SIG-M5 treated with dmso at 0.1 percent for 504 hours (cell line): ENCODE measurements at regions not wholly inside any gene's neighbourhood (a gene's known extent, or its start where the extent isn't known, plus 50 kb on each side); places are given as distances from the start of the nearest gene placed in this dataset.
"Not testable (repeated sequence)": the region's sequence is repeated elsewhere in the genome, so short reads cannot be mapped to it uniquely, and the experiment has no call there.

ENCODE experiments used
- DNase-seq: peaks from one replicate; lab custom pipeline; 2025; ENCODE audit not compliant: unreplicated experiment; lab: John Stamatoyannopoulos, UW

GRCh38 chr14:30257946-30258661, 300.9 kb upstream of the G2E3 start:
- no peak for DNase-seq

DNA sequence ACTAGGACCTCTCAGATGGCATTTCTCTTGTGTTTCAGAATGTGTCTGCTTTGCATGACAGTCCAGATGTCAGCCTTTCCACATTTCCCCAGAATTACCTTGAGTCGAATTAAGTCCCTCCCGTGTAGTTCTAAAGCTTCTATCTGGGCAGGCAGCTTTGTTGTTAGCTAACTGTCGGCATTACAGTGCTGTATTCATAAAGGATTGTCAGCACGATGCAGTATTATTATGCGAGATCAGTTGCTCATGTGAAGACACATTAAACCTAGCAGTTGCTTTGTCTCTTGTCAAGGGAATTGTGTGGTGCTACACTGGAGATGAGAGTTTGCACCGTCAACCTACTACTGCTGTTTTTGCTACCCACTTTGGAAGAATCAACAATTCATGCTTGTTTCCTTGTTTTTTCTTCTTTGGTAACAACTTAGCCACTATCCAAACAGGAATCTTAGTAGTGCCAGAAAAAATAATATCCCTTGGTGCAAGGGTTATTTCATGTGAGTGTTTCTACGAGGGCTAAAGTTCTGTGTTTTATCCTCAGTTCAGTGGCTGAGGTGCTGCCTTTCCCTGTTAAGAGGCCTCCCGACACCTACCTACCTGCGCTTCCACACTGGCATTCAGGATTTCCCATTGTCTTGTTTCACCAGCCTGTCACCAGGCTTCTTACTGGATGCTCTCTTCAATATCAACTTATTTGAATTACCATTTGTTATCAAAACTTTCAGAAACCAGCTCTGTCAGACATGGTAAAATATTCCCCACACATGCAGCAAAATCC, 297.9 kb upstream of the G2E3 start:
- DNase-seq: no peak

GRCh38 chr14:30264161-30264560, 294.8 kb upstream of the G2E3 start:
- no peak for DNase-seq

- DNase-seq: no peak
These were observed 292.7 kb upstream of the G2E3 start for GRCh38 chr14:30266290-30266689.

GRCh38 chr14:30267141-30267540, 291.8 kb upstream of the G2E3 start:
- no peak for DNase-seq

DNA sequence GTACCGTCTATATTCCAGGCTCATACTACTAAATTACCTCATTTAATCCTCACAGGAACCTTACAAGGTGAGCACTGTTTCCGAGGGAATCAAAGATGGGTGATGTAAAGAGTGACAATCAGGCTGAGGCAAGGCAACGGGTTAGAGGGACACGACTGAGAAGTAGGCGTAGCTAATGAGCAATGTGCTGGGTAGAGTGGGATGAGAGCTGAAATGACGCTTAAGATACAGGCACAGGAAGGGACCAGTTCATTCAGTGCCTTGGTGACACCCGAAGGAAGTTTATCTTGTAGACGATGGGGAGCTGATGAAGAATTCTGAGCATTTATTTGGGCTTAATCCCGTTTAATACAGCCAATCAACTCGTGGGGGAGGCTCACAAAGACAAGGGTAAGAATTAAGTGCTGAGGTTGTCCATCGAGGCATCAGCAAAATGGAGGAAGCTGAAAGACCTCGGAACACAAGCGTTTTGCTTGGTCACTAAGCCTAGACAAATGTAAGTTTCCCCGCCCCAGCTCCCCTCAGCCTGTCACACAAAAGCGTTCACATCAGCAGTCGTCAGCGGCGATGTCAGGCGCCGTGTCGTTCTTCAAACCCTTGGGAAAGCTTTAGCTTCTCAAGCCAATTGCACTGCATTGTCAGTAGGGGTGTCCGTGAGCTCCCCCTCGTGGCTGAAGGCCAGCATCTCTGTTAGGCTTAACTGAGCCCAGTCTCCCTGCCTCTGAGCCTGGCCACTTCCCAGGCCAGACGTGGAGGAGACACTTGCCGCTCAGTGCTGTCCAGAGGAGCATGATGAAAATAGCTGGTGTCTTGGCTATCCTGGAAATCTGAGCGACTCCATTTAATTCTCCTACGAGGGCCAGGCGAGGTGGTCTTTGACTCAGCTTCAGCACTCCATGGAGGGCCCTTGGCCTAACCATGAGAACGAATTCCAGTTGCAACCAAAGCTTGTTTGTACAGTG, 288.5 kb upstream of the G2E3 start:
- peak; percentile 71 for DNase-seq

GRCh38 chr14:30271811-30272323, 287.1 kb upstream of the G2E3 start:
- no peak for DNase-seq

DNA sequence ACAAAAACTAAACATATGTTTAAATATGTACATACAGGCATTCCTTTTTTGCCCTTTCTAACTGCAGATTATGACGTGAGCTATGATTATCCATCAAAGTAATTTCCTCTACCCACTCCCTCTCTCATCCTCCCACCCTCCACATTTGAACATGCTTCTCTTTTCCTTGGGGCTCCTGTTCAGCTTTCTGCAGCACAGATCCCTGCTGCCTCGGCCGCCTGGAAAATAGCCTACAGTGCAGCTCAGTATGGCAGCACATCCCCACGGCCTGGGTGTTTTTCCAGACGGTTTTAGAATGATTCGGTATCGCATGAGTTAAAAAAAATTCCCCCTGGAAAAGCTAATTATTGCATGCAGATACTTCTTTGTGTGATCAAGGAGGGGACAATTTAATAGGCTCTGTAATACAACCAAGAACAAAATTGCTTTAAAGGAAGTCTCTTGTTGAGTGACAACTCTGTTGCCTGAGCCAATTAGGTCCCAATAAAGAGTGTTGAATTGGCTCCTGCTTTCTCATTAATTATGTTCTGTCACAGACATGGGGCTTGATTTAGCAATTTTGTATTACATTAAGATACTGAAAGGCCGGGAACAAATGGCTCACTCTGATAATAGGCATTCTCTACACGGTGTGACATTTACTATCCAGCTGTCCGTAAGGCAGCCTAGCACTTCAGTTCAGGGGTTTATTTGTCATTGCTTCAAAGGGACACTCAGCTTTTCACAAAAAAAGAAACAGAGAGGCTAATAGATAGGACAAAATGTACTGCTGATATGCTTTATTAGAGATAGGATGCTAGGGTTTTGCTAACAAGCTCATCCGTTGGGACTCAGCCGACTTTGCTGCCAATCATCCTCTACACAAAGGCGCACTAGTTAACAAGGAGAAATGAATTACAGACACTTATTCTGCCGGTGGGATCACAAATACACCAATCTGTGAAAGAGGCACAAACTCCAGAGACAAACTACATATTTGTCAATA, 285.8 kb upstream of the G2E3 start:
- DNase-seq: no peak

DNA sequence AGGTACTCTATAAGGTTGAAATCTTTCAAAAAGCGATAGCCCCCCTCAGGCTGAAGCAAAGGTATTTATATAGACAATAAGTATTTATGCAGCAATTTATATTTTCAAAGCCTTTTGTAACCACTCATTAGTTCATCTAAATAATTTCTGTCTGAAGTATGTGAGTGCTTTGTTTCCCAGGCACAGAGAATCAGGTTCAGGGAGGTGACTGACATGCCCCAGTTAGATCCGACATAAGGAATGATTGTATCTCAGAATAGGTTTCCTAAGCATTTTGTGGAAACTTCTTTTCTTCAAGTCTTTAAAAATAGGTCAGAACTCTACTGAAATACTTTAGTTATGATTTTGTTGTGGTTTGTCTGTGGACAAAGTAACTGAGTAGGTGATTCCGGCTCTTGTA, 283.4 kb upstream of the G2E3 start:
- DNase-seq: no peak

DNA sequence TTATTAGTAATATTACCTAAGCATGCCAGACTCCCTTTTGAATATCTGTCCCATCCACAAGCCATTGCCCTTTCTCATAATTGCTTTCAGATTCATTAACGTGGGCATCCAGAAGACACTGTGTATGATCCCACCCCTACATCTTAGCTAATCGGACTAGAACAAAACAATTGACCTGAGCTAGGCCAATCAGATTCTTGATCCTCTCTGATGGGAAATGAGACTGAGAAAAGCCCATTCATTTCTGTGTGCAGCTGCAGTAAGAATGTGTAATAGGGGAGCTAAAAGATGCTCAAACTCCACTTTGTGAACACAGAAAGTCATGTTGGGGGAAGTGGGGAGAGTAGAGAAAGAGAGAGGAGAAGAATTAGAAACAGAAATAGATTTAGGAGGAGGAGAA, 281.7 kb upstream of the G2E3 start:
- DNase-seq: no peak

- not testable (repeated sequence) for DNase-seq
These were observed 280.1 kb upstream of the G2E3 start for GRCh38 chr14:30278856-30279255.

DNA sequence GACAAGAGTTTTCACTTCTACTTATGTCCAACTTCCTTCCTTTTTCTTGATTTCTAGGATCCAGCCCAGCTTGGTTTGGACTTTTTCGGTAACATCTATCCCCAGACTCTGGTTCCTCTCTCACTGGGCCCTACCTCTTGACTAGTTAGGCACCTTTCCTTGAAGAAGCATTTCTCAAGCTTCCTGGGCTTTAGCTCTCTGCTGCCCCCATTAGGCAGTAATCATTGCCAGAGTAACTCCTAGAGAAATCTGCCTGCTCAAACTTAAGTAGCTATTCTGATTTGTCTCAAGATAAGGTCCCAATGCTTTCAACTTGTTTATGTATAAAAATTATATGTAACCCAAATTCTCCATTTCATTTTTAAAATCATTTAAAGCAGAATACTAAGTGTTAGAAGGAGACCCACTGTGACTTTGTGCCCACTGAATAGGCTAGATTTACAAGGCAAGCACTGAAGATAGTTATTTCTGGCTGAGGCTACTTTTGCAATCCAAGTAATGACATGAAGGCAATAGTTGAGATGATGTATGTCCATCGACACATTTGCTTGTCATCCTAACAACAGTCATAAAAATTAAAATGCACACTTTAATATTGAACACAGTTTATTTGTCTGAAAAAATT, 275.0 kb upstream of the G2E3 start:
- peak; percentile 19 for DNase-seq

- no peak for DNase-seq
These were observed 274.1 kb upstream of the G2E3 start for GRCh38 chr14:30284808-30285207.

- no peak for DNase-seq
These were observed 271.1 kb upstream of the G2E3 start for GRCh38 chr14:30287579-30288445.

- DNase-seq: no peak
These were observed 269.0 kb upstream of the G2E3 start for GRCh38 chr14:30290001-30290400.

DNA sequence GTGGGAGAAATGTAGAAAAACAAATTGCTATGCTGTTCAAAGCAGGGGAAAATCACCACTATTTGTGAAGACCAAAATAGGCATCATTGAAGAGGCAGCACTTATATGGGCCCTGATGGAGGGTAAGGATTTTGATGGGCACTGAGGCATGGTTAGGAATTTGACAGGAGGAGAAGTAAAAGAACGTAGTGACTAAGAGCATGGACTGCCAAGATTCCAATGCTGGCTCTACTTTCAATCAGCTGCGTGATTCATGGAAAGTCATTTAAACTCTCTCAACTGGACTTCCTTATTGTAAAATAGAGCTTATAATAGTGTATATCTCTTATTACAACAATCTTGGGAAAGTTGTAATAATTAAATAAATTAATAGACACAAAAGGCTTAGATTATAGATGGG, 267.7 kb upstream of the G2E3 start:
- no peak for DNase-seq

DNA sequence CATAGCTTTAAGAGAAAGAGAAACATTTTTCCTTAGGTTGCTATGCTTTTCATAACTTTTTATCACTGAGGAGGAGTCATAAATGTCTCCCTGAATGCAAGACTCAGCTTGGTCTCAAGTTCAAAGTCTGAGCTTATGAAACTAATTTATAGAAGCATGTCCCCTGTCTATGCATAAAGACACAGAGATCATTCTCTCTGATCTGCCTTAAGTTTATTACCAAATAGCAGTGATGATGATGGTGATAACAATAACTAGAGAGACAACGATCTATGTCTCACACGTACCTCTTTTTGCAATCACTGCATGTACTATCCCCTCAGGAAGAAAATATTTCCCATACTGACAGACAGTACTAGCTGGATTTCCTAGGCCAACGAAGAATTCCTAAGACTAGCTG, 266.4 kb upstream of the G2E3 start:
- no peak for DNase-seq

DNA sequence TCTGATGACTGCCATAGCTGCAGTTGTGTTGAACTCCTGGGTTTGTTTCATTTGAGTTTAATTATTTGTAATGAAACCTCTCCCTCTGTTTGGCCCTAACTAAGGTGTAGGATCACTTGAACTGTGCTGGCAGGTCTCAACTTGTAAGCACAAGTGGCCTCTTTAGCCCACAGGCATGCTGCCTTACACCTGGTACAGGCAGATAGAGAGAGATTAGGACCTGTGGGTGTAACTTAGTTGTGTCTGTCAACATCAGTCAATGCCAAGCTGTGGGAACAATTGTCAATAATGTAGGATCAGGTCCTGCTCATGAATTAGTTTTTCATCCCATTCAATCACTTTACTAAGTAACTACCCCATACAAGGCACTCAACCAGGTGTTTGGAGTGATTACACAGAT, 263.0 kb upstream of the G2E3 start:
- DNase-seq: no peak

- no peak for DNase-seq
These were observed 262.0 kb upstream of the G2E3 start for GRCh38 chr14:30296931-30297405.
